ENCODE measurements at regions not wholly inside any gene's neighbourhood (a gene's known extent, or its start where the extent isn't known, plus 50 kb on each side); places are given as distances from the start of the nearest gene placed in this dataset.

- TF ChIP-seq CTCF (conservative IDR thresholded peaks at IDR 0.05) = no peak
- TF ChIP-seq EZH2 (IDR thresholded peaks at IDR 0.05; ENCODE audit: low read depth) = no peak
Measured at GRCh38 chr7:155144371-155144770, 74.2 kb downstream of the HTR5A start.
